GM19452 (cell line): ENCODE measurements at regions not wholly inside any gene's neighbourhood (a gene's known extent, or its start where the extent isn't known, plus 50 kb on each side); places are given as distances from the start of the nearest gene placed in this dataset.
"Not testable (repeated sequence)": the region's sequence is repeated elsewhere in the genome, so short reads cannot be mapped to it uniquely, and the experiment has no call there.

ENCODE experiments used
- ATAC-seq: cut with Tn5 transposase; IDR thresholded peaks from one replicate; pipeline ENCODE4 v1.9.1; 2021; ENCODE audit not compliant: unreplicated experiment

DNA sequence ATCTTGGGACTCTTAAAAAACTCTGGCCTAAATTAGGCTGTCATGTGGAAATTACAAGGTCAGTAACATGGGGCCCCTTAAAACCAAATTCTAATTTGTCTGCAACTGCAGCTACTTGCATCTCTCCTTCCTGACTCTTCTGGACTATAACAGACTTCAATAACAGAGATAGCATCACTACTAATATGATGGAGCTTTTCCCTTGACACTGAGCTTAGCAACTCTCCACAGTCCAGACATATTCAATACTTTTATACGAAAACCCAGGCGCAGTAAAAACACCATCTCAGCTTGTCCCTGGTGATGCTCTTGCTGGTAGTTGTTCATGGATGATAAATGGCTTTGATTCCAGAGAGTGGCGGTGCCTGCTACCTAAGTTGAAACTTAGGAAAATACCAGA, 850.4 kb downstream of the STIM2 start:
- no peak for ATAC-seq

- no peak for ATAC-seq
Observed at GRCh38 chr4:27714073-27714472, 853.4 kb downstream of the STIM2 start.

DNA sequence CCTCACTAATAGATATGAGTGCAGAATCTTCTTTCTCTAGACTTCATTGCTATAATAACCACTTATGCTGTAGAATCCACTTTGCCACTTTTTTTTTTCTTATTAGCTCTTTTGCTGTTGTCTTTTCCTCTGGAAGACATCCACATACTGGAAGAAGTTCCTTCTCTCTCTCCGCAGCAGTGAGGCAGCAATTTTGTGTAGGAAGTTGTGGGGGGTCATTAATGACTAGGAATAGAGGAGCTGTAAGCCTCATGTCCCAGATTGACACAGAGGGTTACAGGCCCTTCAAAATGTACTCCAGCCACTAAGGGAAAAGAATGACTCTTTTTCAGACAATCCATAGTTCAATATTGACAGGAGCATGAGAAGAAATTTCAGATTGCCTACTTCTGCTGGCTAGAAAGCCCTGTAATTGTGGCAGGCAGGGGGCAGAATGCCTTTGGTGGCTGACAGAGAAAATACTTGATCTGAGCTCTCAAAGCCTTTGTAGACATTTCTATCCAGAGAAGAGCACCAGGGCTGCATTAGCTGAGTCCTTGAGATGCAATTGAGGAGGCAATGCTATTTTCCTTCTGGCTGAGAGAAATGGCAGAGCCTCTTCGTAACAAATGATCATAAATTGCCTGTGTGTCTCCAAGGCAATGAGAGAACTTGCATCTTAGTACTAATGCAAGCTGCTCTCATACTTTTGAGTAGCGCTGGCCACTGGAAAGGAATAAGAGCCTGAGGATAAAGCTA, 856.2 kb downstream of the STIM2 start:
- no peak for ATAC-seq

GRCh38 chr4:27717431-27717755, 856.8 kb downstream of the STIM2 start:
- ATAC-seq: no peak

- ATAC-seq: peak; percentile 72
Observed at GRCh38 chr4:27720010-27720766, 859.5 kb downstream of the STIM2 start.

- no peak for ATAC-seq
Observed at GRCh38 chr4:27721193-27721592, 860.6 kb downstream of the STIM2 start.

DNA sequence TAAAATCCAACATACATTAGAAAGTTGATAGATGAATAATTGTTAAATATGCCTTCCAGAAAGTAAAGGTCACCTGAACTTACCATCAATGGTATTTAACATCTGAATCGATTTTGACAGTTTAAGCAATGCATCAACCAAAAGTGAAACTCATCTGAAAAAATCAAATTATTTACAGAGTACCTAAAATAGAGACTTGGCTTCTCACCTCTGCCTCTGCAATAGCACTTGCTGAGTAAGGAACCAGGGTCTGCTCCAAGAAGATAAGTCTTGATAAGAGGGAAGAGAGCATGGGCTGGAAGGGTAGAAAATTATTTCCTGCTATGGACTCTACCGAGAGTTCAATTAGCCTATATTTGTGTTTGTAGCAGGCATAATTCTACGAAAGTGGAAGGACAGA, 868.3 kb downstream of the STIM2 start:
- no peak for ATAC-seq

- no peak for ATAC-seq
Observed at GRCh38 chr4:27742816-27743215, 882.2 kb downstream of the STIM2 start.

GRCh38 chr4:27759611-27760575, 899.3 kb downstream of the STIM2 start:
- ATAC-seq: no peak

DNA sequence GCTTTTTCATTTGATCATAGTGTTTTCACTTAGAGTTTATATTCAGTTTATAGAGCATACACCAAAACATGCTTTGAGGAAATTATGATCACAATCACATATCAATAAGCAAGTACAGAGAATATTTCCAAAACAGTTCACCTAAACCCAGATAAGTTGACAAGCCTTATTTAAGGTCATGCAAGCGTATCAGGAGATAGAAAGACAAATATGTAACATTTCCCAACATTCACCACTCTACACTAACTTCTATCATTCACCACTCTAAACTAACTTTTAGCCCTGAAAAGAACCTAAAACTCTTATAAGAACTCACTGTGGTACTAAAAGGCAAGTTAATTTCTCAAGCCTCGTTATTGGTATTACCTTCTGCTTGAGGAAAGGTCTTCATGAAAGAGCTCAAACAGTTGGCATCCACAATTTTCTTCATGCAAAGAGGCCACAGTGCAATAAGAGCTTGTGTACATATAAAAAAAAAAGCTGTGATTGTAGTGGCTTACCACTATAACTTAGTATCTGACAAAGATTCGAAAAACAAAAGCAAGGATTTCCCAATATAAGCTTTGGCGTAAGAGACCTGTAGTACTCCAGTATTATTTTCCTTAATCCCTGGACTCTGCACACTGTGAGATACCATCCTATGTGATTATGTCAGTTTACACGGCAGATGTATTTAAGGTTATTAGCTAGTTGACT, 903.3 kb downstream of the STIM2 start:
- ATAC-seq: no peak

- no peak for ATAC-seq
Observed at GRCh38 chr4:27764526-27764837, 903.8 kb downstream of the STIM2 start.

GRCh38 chr4:27770895-27771294, 910.3 kb downstream of the STIM2 start:
- no peak for ATAC-seq

DNA sequence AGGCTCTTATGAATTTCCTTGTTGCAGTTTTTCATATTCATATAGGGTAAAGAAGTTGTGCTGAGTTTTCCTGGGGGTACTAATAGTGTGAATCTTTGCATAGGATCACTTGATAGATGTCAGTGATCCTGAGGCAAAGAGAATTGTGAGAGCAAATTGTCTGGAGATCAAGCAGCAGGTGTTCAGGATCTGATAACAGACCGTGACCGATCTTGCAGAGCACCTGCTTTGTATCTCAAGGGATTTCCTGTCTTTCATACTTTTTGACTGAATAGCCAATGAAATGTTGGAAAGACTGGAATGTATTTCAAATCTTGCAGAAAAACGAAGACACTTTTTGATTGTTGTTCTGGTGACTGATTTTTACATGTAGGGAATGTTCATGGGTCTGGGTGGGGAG, 914.5 kb downstream of the STIM2 start:
- no peak for ATAC-seq

GRCh38 chr4:27779827-27780226, 919.2 kb downstream of the STIM2 start:
- ATAC-seq: no peak

DNA sequence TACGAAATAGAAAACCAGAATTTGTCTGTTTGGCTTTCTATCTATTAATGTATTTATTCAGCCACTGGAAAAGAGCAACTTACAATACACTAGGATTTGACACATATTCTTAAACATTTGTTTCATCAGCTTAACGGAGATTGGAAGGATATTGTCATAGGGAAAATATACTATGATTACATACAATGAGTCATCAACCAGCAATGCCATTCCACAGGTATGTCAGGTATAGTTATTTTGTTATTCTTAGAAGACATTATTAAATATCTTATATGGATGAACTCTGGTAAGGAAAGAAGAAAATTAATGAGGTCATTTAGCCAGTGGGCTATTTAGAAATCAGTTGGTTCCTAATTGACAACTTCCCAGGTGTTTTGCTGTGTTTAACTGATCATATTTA, 926.6 kb downstream of the STIM2 start:
- no peak for ATAC-seq

DNA sequence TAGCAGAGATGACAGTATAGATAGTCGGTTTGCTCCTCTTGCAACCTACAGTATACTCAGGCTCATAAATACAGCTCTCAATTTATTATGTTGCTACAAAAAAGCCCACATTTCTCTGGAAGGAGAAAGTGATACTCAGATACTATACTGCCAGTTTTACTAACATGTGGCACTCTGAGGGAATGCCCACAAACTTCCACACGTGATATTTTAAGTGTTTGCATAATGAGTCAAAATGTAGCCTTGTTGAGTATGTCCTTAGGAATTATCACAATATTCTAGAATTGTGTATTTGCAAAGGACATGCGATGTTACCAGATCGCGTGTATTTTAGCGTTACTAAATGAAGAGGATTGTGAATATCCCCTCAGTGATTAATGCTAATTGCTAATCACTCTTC, 929.1 kb downstream of the STIM2 start:
- no peak for ATAC-seq

DNA sequence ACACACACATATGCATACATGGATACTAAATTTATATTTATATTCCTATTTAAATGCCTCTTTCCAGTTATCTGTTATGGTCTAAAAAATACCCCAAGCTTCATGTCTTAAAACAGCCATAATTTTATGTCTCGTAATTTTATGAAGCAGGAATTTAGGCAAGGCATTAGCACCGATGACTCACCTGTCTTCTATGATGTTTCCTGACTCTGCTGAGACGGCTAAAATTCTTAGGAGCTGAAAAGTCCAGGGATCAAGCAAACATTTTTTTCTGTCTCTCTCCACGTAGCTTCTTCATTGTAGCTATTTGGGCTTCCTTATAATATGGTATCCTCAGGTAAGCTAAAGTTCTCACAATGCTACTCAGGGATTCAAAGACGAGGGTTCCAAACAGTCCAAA, 930.3 kb downstream of the STIM2 start:
- ATAC-seq: no peak

- no peak for ATAC-seq
Observed at GRCh38 chr4:27791640-27792039, 931.0 kb downstream of the STIM2 start.

GRCh38 chr4:27807207-27807606, 946.6 kb downstream of the STIM2 start:
- ATAC-seq: no peak

DNA sequence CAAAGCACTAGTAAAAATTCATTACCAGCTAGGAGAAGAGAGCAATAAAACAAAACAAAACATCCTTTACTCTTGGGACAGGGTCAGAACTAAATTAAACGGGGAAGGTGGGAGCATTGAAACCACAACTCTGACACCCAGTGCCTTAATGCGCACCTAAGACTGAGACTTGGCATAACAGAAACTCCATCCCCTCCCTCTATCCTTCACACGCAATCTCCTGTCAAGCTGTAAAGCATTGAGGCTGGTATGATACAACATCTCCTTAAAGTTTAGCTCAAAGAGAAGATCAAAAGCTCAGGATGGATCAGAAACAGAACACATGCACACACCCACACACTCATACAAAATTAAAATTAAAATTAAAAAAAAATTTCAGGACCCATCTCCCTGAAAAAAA, 951.3 kb downstream of the STIM2 start:
- ATAC-seq: no peak

DNA sequence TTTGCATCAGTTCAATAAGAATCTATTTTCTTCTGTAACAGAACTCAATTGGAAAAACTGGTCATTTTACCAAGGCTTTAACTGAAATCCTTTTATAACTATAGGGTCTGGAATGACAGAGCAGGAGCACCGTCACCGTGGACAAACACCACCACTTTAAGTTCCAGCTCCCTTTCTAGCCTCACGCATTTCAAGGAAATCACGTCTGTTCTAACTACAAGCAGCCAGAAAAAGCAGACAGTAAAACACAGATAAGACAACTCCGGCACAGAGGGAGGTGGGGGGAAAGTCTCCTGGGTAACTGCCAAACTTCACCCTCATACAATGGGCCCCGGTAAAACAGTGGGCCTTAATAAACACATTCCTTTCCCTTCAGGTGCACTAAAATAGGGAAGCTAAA, 952.6 kb downstream of the STIM2 start:
- not testable (repeated sequence) for ATAC-seq
